ENCODE measurements at regions not wholly inside any gene's neighbourhood (a gene's known extent, or its start where the extent isn't known, plus 50 kb on each side); places are given as distances from the start of the nearest gene placed in this dataset.

DNA sequence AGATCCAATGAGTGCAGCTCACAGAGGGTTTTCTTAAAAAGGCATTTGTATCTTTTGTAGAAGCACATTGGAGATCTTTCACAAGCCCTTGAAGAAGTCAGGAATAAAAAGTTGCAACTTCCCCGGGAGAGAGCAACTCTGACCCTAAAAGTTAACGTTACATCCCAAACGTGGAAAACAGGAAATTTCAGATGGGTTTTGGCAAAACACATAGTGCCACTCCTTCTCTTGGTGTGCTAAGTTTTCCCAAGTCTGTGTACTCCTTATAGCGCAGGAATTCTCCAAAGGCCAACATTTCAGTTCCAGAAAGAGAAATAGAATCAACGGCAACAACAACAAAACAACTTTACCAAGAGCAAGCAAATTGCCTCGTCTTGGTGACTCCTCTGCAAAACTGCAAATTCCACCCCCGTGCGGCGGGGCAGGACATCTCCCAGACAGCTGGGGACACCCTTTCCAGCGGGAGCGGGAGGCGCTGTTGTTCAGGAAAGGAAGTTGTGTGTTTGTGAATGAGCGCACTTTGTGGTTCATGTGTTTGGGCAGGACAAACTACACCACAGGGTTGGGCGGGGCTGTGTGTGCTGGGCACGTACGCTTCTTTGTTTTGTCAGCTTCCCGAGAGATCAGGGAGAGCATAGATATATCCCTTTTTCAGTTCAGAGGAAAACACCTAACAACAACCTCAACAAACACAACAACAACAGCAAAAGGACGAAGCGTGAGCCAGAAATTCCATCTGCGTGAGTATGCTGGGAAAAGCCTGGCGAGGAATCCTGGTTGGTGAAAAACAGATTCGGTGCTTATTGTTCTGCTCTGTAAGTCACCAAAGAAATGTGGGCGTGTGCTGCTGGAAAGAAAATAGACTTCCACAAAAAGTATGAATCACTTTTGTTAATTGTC is 294.7 kb upstream of the PITRM1 start:
- DNase-seq (ENCODE audit: low read depth in 2 of 2), result no peak

DNA sequence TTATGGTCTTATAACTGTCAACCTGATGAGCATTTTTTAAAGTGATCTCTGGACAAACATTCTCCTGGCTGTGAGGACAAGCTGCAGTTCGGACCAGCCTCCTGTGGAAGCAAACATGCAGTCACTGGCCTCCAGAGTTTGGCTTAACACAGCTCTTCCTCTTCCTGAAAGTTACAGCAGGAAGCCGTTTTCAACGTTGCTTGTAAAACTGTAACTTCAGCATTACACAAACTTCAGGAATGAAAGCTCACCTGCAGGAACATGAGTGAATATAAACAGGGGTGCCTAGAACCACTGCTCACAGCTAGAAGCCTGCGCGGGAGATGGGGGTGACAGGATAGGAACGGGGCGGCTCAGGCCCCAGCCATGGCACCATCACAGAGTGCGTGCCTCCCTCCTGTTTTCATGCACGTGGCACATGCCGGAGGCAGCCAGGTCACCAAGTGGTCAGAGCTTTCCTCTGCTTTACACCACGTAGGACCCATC is 292.9 kb upstream of the PITRM1 start:
- DNase-seq (ENCODE audit: low read depth in 2 of 2), result no peak

DNA sequence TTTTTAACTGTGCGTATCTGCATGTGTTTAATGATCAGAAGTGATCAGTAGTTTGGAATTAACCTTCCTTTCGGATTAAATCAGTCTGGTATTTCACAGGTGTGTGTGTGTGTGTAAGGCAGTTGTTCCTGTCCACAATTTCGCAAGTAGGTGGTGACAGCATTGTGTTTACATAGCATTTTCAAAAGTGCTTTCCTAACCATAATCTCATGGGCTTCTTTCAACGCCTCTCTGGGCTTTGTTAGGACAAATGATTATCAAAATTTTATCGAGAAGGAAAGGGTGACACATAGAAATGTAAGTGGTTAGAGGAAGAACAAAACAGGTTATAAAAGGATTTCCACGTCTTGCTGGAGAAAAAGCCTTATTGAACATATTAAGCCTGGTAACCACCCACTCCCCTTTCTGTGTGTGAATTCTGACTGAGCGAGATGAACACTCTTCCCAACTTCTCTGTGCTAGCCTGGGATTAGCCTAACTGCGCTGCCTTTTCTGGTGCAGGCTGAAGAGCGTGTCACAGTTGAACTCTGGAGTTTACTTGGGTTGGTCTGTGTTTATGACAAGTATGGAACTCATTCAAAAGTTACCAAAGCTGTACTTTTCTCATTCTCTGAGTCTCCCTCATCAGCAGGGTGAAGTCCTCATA is 292.3 kb upstream of the PITRM1 start:
- DNase-seq (ENCODE audit: low read depth in 2 of 2), result no peak

DNA sequence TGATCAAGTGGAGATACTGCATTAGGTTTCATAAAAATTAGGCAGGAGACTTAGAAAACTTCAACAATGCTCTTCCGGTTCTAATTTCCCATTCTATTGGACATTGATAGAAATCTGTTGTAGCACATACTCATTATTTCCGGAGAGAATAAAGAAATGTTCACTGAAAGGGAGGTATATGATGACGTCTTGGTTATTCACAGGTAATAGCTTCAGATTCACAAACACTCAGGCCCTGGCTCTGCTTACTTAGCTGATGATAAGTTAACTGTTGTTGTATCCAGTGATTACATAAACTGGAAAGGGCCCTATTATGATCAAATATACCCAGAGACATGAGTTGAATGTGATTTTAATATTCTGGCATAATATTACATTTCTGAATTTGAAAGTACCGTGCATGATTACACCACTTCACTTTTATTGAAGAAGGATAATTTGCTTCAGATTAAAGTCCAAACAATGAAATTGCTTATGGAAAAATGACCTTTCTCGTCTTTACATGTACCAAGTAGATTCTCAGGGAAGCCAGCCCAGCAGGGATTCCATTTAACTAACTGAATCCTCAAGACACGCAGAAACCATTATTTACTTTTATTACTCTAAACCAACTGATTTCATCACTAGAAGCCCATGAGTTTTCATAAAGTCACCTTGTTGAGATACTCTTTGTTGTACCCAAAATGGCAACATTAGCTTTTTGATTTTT is 288.0 kb upstream of the PITRM1 start:
- DNase-seq (ENCODE audit: low read depth in 2 of 2), result no peak

DNA sequence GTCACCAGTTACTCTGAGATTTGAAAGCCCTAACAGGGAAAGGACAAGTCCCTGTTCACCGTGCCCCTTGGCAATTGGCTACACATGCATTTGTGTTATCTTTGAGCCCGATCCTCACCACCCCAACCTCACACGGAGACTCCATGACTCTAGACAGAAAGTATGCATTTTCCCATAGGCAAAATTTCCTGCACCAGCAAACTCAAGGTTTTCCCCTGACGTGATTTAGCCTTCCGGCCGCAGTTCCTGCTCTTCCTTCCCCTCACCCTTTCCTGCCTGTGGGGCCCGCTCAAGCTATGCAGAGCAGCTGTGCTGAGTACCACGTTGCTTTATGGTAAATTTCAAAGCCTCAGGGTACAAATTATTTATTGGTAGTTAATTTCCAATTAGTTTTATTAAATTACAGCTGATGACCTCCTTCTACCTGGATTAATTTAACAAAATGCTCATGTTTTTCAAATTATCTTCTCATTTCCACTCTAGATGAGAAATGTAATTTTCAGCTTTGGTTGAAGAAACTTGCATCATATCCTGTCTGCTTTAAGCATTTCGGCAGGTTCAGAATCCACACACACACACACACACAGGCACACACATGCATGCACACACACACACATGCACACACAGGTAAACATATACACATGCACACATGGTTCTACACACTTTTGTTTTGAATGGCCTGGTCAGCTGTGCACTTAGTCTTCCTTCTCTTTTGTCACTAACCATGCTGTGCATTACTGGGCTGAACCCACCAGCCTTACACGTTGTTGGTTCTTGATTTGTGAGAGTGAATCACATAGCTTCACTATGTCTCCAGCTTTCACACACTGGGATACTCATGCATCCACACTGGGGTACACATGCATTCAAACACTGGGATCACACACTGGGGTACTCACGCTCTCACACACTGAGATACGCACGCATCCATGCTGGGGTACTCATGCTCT is 283.1 kb upstream of the PITRM1 start:
- no peak for DNase-seq (ENCODE audit: low read depth in 2 of 2)

DNA sequence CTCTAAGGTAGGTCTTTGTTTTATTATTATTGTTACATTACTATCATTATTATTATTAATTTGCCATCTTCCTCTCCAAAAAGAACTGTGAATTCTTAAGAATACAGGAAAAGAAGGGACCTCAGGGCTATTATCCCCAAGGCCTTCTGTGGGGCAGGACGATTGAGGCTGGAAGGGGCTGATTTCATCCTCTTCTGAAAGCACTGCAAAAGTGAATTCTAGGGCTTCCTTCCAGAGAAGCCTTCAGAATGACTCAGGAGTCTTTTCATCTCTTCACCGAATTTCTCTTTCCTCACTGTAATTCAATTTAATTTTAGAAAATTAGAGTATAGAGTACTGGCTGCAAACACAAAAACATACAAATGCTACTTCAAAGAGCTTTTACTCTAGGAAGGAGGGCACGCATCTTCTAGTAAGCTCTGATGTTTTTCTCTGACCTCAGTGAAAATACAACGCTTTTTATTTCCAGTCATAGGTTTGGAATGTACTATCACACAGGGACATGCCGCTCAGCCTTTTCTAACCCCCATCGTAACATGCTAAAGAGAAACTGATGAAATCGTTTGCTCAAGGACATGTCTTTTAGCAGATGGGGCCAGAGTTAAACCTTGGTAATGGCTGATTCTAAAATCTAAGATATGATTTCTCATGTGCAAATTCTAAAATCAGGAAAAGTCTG is 280.2 kb upstream of the PITRM1 start:
- no peak for DNase-seq (ENCODE audit: low read depth in 2 of 2)

DNA sequence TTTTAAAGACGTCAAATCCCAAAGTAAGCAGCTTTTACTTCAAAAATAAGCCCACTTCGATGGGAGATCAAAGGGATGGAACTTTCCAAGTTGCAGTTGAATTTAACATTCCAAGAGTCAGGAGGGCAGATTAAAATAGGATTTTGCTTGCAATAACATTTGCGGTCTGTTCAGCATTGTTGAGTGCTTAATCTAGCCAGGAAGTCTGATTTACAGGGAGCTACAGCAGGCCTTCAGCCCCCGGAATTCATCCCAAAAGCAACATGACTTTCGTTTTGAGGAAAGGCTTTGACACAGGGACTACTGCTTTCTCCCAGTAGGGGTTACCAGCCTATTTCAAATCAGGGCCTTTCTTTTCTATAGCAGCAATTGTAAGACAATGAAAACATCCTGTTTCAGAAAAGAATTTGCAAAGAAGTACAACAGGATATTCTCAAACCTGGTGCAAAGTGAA is 279.6 kb upstream of the PITRM1 start:
- DNase-seq (ENCODE audit: low read depth in 2 of 2), result no peak

DNA sequence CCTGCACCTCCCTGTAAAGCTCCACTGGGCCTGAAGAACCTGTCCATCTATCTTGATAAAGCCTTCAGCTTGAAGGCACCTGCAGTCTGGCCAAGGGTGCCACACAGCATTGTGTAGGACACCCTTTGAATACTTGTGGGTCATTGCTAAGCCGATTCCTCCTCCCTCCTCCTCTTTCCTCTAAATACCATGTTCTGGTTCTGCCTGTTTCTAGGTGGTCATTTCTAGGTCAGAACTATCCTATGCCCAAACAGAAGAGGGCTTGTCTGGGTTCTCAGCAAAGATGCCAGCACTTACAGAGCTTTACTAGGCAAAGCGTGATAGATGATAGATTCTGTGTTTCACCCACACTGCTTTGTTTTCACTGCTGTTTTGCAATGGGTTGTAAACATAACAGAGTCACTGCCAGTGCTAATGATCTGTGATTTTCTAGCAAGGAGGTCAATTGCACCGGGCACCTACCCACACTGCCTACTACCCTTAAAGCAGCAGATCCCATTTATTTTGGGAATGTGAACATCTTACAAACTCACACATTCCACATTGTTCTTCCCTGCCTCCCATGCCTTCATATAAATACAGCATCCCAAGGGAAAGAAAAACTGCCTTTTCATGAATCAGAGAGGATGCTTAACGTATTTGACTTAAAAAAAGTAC is 279.1 kb upstream of the PITRM1 start:
- no peak for DNase-seq (ENCODE audit: low read depth in 2 of 2)

DNA sequence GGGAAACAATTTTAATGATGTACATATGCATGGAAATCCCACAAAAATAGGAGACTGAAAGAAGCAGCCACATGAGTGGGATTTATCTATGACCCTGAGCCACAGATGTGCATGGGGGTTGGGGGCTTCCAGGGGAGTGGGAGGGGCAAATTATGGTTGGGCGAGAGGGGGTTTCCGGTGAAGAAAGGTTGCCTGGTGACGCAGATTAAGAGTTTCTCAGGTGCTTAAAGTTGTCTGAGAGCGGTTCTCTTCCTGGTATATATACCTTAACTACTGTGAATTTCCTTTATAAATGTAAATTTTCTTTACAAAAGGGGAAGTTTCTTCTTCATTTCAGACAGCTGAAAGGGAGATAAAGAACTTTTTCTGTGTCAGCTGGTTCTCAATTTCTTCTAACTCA is 273.6 kb upstream of the PITRM1 start:
- DNase-seq (ENCODE audit: low read depth in 2 of 2), result no peak

DNA sequence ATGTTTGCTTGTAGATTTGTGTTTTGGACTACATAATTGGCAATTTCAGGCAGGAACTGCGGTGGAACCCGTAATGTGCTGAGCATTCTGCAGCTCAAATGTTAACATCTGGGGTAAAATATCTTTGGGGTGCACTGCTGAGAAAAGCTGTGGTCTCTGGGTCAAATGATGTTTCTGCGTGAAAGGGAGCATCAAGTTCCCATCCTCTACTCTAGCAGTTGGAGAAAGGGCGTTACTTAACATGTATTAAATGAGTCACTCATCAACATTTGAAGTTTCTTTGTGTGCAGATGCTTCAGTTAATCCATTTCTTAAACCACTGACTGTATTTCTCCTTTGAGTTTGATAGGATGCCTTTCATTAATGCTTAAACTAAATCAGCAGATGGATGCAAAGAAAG is 273.1 kb upstream of the PITRM1 start:
- no peak for DNase-seq (ENCODE audit: low read depth in 2 of 2)

DNA sequence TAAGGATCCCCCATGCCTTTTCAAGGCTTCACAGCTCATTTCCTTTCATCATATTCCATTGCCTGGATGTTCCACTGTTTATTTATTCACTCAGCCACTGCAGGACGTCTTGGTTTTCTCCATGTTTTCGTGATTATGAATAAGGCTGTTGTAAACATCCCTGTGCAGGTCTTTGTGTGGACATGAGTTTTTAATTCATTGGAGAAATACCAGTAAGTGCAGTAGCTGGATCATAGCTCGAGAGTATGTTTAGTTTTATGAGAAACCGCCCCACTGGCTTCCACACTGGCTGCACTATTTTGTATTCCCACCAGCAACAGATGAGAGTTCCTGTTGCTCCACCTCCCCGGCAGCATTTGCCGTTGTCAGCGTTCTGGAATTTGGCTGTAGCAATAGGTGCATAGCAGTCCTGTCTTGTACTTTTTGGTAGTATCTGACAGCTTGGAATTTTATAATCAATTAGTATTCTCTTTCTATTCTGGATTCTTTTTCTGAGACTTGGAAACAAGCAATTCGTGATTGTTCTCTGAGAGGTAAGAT is 269.9 kb upstream of the PITRM1 start:
- no peak for DNase-seq (ENCODE audit: low read depth in 2 of 2)

DNA sequence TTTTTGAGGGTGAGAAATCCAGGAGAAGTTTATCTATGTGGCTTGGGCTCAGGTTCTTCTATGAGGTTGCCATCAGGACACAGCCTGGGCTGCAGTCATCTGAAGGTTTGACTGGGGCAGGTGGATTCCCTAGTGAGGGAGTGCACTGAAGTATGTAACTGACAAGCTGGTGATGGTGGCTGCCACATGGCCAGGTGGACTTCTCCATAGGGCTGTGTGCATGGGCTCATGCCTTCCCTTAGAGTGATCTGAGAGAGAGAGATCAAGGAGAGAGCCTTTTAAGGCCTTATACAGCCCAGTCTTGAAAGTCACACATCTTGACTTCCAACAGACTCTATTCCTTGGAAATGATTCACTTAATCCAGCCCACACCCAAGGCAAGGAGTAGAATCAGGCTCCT is 266.6 kb upstream of the PITRM1 start:
- no peak for DNase-seq (ENCODE audit: low read depth in 2 of 2)

DNA sequence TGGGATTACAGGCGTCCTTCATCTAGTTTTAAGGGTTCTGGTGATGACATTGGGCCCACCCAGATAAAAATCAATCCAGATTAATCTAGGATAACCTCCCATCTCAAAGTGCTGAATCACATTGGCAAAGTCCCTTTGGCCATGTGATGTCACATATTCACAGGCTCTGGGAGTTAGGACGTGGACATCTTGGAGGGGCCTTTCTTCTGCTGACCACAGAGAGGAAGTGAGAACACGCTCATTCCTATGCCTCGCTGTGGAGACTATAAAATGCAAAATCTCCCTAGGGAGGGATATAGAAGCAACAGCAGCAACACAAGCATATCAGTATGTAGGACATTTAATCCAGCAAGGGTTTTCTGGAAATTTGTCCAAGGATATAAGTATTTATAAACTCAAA is 266.0 kb upstream of the PITRM1 start:
- DNase-seq (ENCODE audit: low read depth in 2 of 2), result no peak

DNA sequence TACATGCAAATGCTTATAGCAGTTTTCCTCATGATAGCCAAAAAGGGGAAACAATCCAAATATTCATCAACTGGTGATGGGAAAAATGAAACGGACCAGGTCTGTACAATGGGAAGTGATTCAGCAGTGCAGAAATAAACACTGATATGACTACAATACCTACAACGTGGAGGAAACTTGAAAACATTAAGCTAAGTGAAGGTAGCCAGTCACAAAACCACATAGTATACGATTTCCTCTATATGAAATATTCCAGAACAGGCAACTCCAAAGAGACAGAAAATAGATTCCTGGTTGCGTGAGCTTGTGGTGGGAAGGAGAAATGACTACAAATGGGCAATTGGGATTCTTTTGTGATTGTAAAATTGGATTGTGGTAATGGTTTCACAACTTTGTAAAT is 263.1 kb upstream of the PITRM1 start:
- DNase-seq (ENCODE audit: low read depth in 2 of 2), result no peak

DNA sequence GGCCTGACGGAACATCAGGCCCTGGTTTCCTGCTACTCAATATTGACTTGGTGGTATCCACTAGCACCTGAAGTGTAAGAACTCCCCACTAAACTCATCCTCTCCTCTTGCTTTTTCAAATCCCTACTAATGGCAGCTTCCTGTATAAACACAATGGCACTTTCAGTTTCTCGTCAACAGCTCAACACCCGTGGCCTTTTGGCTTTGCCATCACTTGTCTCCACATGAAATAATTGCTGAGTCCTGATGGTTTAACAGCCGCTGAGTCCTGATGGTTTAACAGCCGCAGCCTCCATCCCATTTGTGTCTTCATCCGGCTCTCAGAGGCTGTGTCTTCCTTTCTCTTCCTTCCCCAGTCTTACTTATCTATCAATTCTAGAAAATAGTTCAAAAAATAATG is 261.4 kb upstream of the PITRM1 start:
- no peak for DNase-seq (ENCODE audit: low read depth in 2 of 2)

DNA sequence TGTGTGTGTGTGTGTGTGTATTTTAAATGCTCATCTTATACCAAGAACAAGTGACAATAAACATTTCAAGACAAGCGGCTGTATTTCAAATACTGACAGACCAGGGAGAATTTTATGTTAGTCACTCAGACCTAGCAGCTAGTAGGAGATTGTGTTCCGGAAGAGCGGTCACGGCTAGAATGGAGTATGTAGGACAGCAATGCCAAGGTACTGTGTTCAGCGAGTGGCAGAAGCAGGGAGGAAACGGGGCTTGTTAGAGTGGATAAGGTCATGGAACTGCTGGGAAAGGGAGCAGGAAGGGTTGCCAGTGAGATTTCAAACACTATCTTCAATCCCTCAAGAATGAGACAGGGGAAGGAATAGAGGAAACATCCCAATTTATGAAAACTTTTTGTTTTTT is 260.5 kb upstream of the PITRM1 start:
- no peak for DNase-seq (ENCODE audit: low read depth in 2 of 2)

DNA sequence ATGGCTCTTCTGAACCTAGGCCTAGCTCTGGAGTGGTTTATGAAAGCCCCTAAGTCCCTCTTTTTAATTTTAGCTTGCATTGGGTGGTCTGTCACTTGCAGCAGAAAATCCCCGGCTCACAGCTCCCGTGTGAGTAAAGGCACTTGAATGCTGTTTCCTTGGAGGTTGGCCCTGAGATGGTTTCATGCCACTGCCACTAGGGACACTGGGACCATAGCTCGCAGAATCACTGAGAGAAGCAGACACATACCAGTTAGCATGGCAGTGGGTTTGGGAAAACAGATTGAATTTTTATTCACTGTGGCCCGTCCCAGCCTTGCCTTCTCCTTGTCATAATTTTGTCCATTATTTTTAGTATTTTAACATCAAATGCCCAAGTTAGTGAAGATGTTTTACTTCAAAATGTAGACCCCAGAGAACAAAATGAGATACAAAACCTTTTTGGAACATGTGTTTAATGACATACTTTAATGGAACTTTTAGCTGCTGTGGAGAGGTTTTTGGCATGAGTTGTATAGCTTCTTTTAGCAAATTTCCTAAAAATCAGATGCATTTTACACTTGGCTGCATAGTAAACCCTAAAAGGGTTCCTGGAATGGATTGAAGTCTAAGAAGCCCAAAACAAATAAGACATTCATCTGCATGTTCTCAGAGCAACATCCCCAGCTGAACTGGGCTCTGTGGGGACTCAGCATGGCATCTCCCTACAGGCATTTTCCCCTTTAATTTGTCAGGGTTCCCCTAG is 259.7 kb upstream of the PITRM1 start:
- DNase-seq (ENCODE audit: low read depth in 2 of 2), result no peak

DNA sequence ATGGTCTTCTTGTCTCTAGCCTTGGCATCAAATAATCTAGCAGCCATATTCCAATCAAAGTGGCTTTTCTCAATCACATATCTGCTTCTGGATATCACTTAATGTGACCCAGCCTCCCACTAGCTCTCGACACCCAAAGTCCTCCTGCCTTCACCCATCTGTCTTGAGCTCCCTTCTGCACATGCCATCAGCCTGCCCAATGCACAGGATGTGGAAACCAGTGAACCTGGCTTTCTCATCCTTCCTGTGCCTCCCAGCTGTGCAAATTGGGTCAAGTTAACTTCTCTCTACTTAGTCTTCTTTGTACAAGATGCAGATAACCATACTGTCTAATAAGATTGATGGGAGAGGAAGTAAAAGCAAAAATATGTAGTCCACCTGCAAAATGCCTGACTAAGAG is 257.9 kb upstream of the PITRM1 start:
- DNase-seq (ENCODE audit: low read depth in 2 of 2), result no peak

DNA sequence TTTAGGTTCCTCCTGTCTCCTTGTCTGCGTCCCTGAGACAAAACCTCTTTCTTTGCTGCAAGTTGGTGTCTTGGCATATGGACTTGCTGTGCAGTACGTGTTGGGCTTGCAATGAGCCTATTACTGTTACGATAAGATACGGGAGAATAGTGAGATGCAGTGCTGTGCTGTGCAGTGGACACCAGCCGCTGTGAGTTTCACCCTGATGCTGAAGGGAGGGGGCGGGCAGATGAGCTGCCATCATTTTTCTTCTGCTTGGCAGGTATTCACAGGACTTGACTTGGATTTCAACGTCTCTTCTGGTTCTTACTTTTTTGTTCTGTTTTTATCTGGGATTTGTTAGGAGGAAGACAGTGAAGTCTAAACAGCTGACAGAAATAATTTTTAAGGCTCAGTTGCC is 257.1 kb upstream of the PITRM1 start:
- DNase-seq (ENCODE audit: low read depth in 2 of 2), result no peak

Data from stimulated activated CD8-positive, alpha-beta memory T cell treated with anti-CD3 and anti-CD28 coated beads, Interleukin-7, amount 100 ng/mL, for 1 hour (primary cell).